ENCODE measurements at regions not wholly inside any gene's neighbourhood (a gene's known extent, or its start where the extent isn't known, plus 50 kb on each side); places are given as distances from the start of the nearest gene placed in this dataset.

GRCh38 chr4:14596437-14596836, 405.8 kb upstream of the CPEB2 start:
- Histone ChIP-seq H3K27me3 (no peaks in the 10 kb centered on the region), H3K36me3 (replicated peaks in 1 of 2) (no peaks in the 10 kb centered on the region), H3K4me1 (replicated peaks in 1 of 2) (no peaks in the 10 kb centered on the region), H3K9me3 (replicated peaks in 1 of 3) (peaks cover 0 to 4% (median 0%) of the 10 kb centered on the region in 3 donors), H3K27ac (no peak overlapping the region), H3K4me3 (no peak overlapping the region)
- 32 to 51% (median 39%) methylated on average over 2 of the region's 2 CpGs for WGBS, 4 donors
- no peak for DNase-seq
- intact Hi-C loops (cut with DNase I) = no loop called here
- no peak for TF ChIP-seq CTCF (IDR thresholded peaks at IDR 0.05)
- TF ChIP-seq POLR2A (IDR thresholded peaks at IDR 0.05) = no peak

- WGBS, 4 donors = 51 to 64% (median 52%) methylated on average over 2 of the region's 2 CpGs
- Histone ChIP-seq H3K9me3 (replicated peaks in 1 of 3) (peaks cover 0 to 4% (median 0%) of the 10 kb centered on the region in 3 donors), H3K27ac (no peak overlapping the region), H3K4me1 (replicated peaks in 1 of 2) (no peaks in the 10 kb centered on the region), H3K36me3 (replicated peaks in 1 of 2) (no peaks in the 10 kb centered on the region), H3K4me3 (no peak overlapping the region), H3K27me3 (no peaks in the 10 kb centered on the region)
- no peak for DNase-seq
- intact Hi-C loops (cut with DNase I) = no loop called here
- TF ChIP-seq CTCF (IDR thresholded peaks at IDR 0.05) = no peak
- no peak for TF ChIP-seq POLR2A (IDR thresholded peaks at IDR 0.05)
These were observed 405.4 kb upstream of the CPEB2 start for GRCh38 chr4:14596904-14597303.

GRCh38 chr4:14602206-14602605, 400.1 kb upstream of the CPEB2 start:
- no peak for TF ChIP-seq POLR2A (IDR thresholded peaks at IDR 0.05)
- no peak for TF ChIP-seq CTCF (IDR thresholded peaks at IDR 0.05)
- no peak for DNase-seq
- Histone ChIP-seq H3K27me3 (no peaks in the 10 kb centered on the region), H3K27ac (no peak overlapping the region), H3K4me1 (replicated peaks in 1 of 2) (no peaks in the 10 kb centered on the region), H3K36me3 (replicated peaks in 1 of 2) (no peaks in the 10 kb centered on the region), H3K4me3 (no peak overlapping the region), H3K9me3 (replicated peaks in 1 of 3) (no peaks in the 10 kb centered on the region)
- 40 to 48% (median 44%) methylated on average over 2 of the region's 2 CpGs for WGBS, 4 donors
- intact Hi-C loops (cut with DNase I) = no loop called here

GRCh38 chr4:14607001-14607400, 395.3 kb upstream of the CPEB2 start:
- H3K27ac ChIP-seq = no peak overlapping the region
- H3K27me3 ChIP-seq = no peaks in the 10 kb centered on the region
- no peak overlapping the region for H3K4me3 ChIP-seq
- H3K36me3 ChIP-seq (replicated peaks in 1 of 2) = no peaks in the 10 kb centered on the region
- DNase-seq = no peak
- TF ChIP-seq CTCF (IDR thresholded peaks at IDR 0.05) = no peak
- no peak for TF ChIP-seq POLR2A (IDR thresholded peaks at IDR 0.05)
- intact Hi-C loops (cut with DNase I) = no loop called here
- H3K4me1 ChIP-seq (replicated peaks in 1 of 2) = no peaks in the 10 kb centered on the region
- H3K9me3 ChIP-seq (replicated peaks in 1 of 3) = no peaks in the 10 kb centered on the region
- 41 to 69% (median 51%) methylated on average over 3 of the region's 3 CpGs for WGBS, 4 donors

All from adrenal gland (tissue), 9 donors.